ENCODE measurements at regions not wholly inside any gene's neighbourhood (a gene's known extent, or its start where the extent isn't known, plus 50 kb on each side); places are given as distances from the start of the nearest gene placed in this dataset.

GRCh38 chr11:116219171-116219635 is 553.6 kb downstream of the BUD13 start:
- no peak overlapping the region for H3K27ac ChIP-seq (ENCODE audit: low read depth in 2 of 2, low read length in 1 of 2)
- no peak overlapping the region for H3K4me3 ChIP-seq (ENCODE audit: low read depth in 1 of 2, low read length in 2 of 2)
- WGBS, 2 donors: 31 to 42% methylated on average over 5 of the region's 5 CpGs
- no peaks in the 10 kb centered on the region for H3K9me3 ChIP-seq (ENCODE audit: control insufficient read depth in 2 of 2, insufficient read depth in 1 of 2, low read depth in 1 of 2, low read length in 1 of 2)
- peaks cover 0 to 2% of the 10 kb centered on the region in 2 donors for H3K4me1 ChIP-seq (ENCODE audit: control insufficient read depth in 2 of 2, insufficient read depth in 2 of 2, low read length in 1 of 2)
- no peaks in the 10 kb centered on the region for H3K27me3 ChIP-seq (ENCODE audit: control insufficient read depth in 1 of 2, insufficient read depth in 2 of 2, low read length in 2 of 2)
- no peaks in the 10 kb centered on the region for H3K36me3 ChIP-seq (ENCODE audit: control insufficient read depth in 2 of 2, insufficient read depth in 2 of 2, low read length in 1 of 2)

GRCh38 chr11:116217441-116217840 is 555.3 kb downstream of the BUD13 start:
- Histone ChIP-seq H3K27ac (ENCODE audit: low read depth in 2 of 2, low read length in 1 of 2) (no peak overlapping the region), H3K36me3 (ENCODE audit: control insufficient read depth in 2 of 2, insufficient read depth in 2 of 2, low read length in 1 of 2) (no peaks in the 10 kb centered on the region), H3K4me3 (ENCODE audit: low read depth in 1 of 2, low read length in 2 of 2) (no peak overlapping the region), H3K27me3 (ENCODE audit: control insufficient read depth in 1 of 2, insufficient read depth in 2 of 2, low read length in 2 of 2) (no peaks in the 10 kb centered on the region), H3K9me3 (ENCODE audit: control insufficient read depth in 2 of 2, insufficient read depth in 1 of 2, low read depth in 1 of 2, low read length in 1 of 2) (no peaks in the 10 kb centered on the region), H3K4me1 (ENCODE audit: control insufficient read depth in 2 of 2, insufficient read depth in 2 of 2, low read length in 1 of 2) (no peaks in the 10 kb centered on the region)
- 82% methylated on average over 1 of the region's 1 CpG for WGBS, 2 donors

GRCh38 chr11:116217006-116217405 is 555.8 kb downstream of the BUD13 start:
- Histone ChIP-seq H3K27me3 (ENCODE audit: control insufficient read depth in 1 of 2, insufficient read depth in 2 of 2, low read length in 2 of 2) (no peaks in the 10 kb centered on the region), H3K4me1 (ENCODE audit: control insufficient read depth in 2 of 2, insufficient read depth in 2 of 2, low read length in 1 of 2) (no peaks in the 10 kb centered on the region), H3K9me3 (ENCODE audit: control insufficient read depth in 2 of 2, insufficient read depth in 1 of 2, low read depth in 1 of 2, low read length in 1 of 2) (no peaks in the 10 kb centered on the region), H3K27ac (ENCODE audit: low read depth in 2 of 2, low read length in 1 of 2) (no peak overlapping the region), H3K36me3 (ENCODE audit: control insufficient read depth in 2 of 2, insufficient read depth in 2 of 2, low read length in 1 of 2) (no peaks in the 10 kb centered on the region), H3K4me3 (ENCODE audit: low read depth in 1 of 2, low read length in 2 of 2) (no peak overlapping the region)
- 7 to 51% methylated on average over 6 of the region's 6 CpGs for WGBS, 2 donors

- Histone ChIP-seq H3K4me3 (ENCODE audit: low read depth in 1 of 2, low read length in 2 of 2) (no peak overlapping the region), H3K36me3 (ENCODE audit: control insufficient read depth in 2 of 2, insufficient read depth in 2 of 2, low read length in 1 of 2) (no peaks in the 10 kb centered on the region), H3K27ac (ENCODE audit: low read depth in 2 of 2, low read length in 1 of 2) (no peak overlapping the region), H3K4me1 (ENCODE audit: control insufficient read depth in 2 of 2, insufficient read depth in 2 of 2, low read length in 1 of 2) (no peaks in the 10 kb centered on the region), H3K9me3 (ENCODE audit: control insufficient read depth in 2 of 2, insufficient read depth in 1 of 2, low read depth in 1 of 2, low read length in 1 of 2) (no peaks in the 10 kb centered on the region), H3K27me3 (ENCODE audit: control insufficient read depth in 1 of 2, insufficient read depth in 2 of 2, low read length in 2 of 2) (no peaks in the 10 kb centered on the region)
- 77 to 88% methylated on average over 4 of the region's 4 CpGs for WGBS, 2 donors
Observed at GRCh38 chr11:116215471-116216113, 557.2 kb downstream of the BUD13 start.

- H3K4me1 ChIP-seq (ENCODE audit: control insufficient read depth in 2 of 2, insufficient read depth in 2 of 2, low read length in 1 of 2): no peaks in the 10 kb centered on the region
- H3K9me3 ChIP-seq (ENCODE audit: control insufficient read depth in 2 of 2, insufficient read depth in 1 of 2, low read depth in 1 of 2, low read length in 1 of 2): no peaks in the 10 kb centered on the region
- no peak overlapping the region for H3K27ac ChIP-seq (ENCODE audit: low read depth in 2 of 2, low read length in 1 of 2)
- no peaks in the 10 kb centered on the region for H3K27me3 ChIP-seq (ENCODE audit: control insufficient read depth in 1 of 2, insufficient read depth in 2 of 2, low read length in 2 of 2)
- H3K4me3 ChIP-seq (ENCODE audit: low read depth in 1 of 2, low read length in 2 of 2): no peak overlapping the region
- 70 to 79% methylated on average over 6 of the region's 6 CpGs for WGBS, 2 donors
- no peaks in the 10 kb centered on the region for H3K36me3 ChIP-seq (ENCODE audit: control insufficient read depth in 2 of 2, insufficient read depth in 2 of 2, low read length in 1 of 2)
Observed at GRCh38 chr11:116211147-116211546, 561.6 kb downstream of the BUD13 start.

- 80 to 85% methylated on average over 6 of the region's 6 CpGs for WGBS, 2 donors
- no peaks in the 10 kb centered on the region for H3K4me1 ChIP-seq (ENCODE audit: control insufficient read depth in 2 of 2, insufficient read depth in 2 of 2, low read length in 1 of 2)
- H3K9me3 ChIP-seq (ENCODE audit: control insufficient read depth in 2 of 2, insufficient read depth in 1 of 2, low read depth in 1 of 2, low read length in 1 of 2): no peaks in the 10 kb centered on the region
Observed at GRCh38 chr11:116210663-116211062, 562.1 kb downstream of the BUD13 start.

GRCh38 chr11:116209255-116209654 is 563.5 kb downstream of the BUD13 start:
- H3K9me3 ChIP-seq (ENCODE audit: control insufficient read depth in 2 of 2, insufficient read depth in 1 of 2, low read depth in 1 of 2, low read length in 1 of 2): no peaks in the 10 kb centered on the region
- H3K36me3 ChIP-seq (ENCODE audit: control insufficient read depth in 2 of 2, insufficient read depth in 2 of 2, low read length in 1 of 2): no peaks in the 10 kb centered on the region
- H3K27me3 ChIP-seq (ENCODE audit: control insufficient read depth in 1 of 2, insufficient read depth in 2 of 2, low read length in 2 of 2): no peaks in the 10 kb centered on the region
- H3K4me1 ChIP-seq (ENCODE audit: control insufficient read depth in 2 of 2, insufficient read depth in 2 of 2, low read length in 1 of 2): no peaks in the 10 kb centered on the region
- 74 to 86% methylated on average over 1 of the region's 1 CpG for WGBS, 2 donors
- no peak overlapping the region for H3K4me3 ChIP-seq (ENCODE audit: low read depth in 1 of 2, low read length in 2 of 2)
- H3K27ac ChIP-seq (ENCODE audit: low read depth in 2 of 2, low read length in 1 of 2): no peak overlapping the region

More at GRCh38 chr11:116210663-116211062, 562.1 kb downstream of the BUD13 start:
- H3K27me3 ChIP-seq (ENCODE audit: control insufficient read depth in 1 of 2, insufficient read depth in 2 of 2, low read length in 2 of 2): no peaks in the 10 kb centered on the region
- no peak overlapping the region for H3K27ac ChIP-seq (ENCODE audit: low read depth in 2 of 2, low read length in 1 of 2)
- H3K36me3 ChIP-seq (ENCODE audit: control insufficient read depth in 2 of 2, insufficient read depth in 2 of 2, low read length in 1 of 2): no peaks in the 10 kb centered on the region
- no peak overlapping the region for H3K4me3 ChIP-seq (ENCODE audit: low read depth in 1 of 2, low read length in 2 of 2)

- Histone ChIP-seq H3K4me3 (ENCODE audit: low read depth in 1 of 2, low read length in 2 of 2) (no peak overlapping the region), H3K27me3 (ENCODE audit: control insufficient read depth in 1 of 2, insufficient read depth in 2 of 2, low read length in 2 of 2) (no peaks in the 10 kb centered on the region), H3K36me3 (ENCODE audit: control insufficient read depth in 2 of 2, insufficient read depth in 2 of 2, low read length in 1 of 2) (no peaks in the 10 kb centered on the region), H3K9me3 (ENCODE audit: control insufficient read depth in 2 of 2, insufficient read depth in 1 of 2, low read depth in 1 of 2, low read length in 1 of 2) (no peaks in the 10 kb centered on the region), H3K4me1 (ENCODE audit: control insufficient read depth in 2 of 2, insufficient read depth in 2 of 2, low read length in 1 of 2) (no peaks in the 10 kb centered on the region), H3K27ac (ENCODE audit: low read depth in 2 of 2, low read length in 1 of 2) (peak overlapping the region in 1 of 2 donors; percentile 31)
- 53 to 56% methylated on average over 18 of the region's 18 CpGs for WGBS, 2 donors
Observed at GRCh38 chr11:116207421-116208141, 565.2 kb downstream of the BUD13 start.

GRCh38 chr11:116207019-116207418 is 565.8 kb downstream of the BUD13 start:
- H3K4me1 ChIP-seq (ENCODE audit: control insufficient read depth in 2 of 2, insufficient read depth in 2 of 2, low read length in 1 of 2): no peaks in the 10 kb centered on the region
- WGBS, 2 donors: 64 to 77% methylated on average over 2 of the region's 2 CpGs
- no peak overlapping the region for H3K27ac ChIP-seq (ENCODE audit: low read depth in 2 of 2, low read length in 1 of 2)
- H3K9me3 ChIP-seq (ENCODE audit: control insufficient read depth in 2 of 2, insufficient read depth in 1 of 2, low read depth in 1 of 2, low read length in 1 of 2): no peaks in the 10 kb centered on the region
- H3K27me3 ChIP-seq (ENCODE audit: control insufficient read depth in 1 of 2, insufficient read depth in 2 of 2, low read length in 2 of 2): no peaks in the 10 kb centered on the region
- H3K36me3 ChIP-seq (ENCODE audit: control insufficient read depth in 2 of 2, insufficient read depth in 2 of 2, low read length in 1 of 2): no peaks in the 10 kb centered on the region
- no peak overlapping the region for H3K4me3 ChIP-seq (ENCODE audit: low read depth in 1 of 2, low read length in 2 of 2)

GRCh38 chr11:116202922-116203321 is 569.9 kb downstream of the BUD13 start:
- 41 to 61% methylated on average over 2 of the region's 2 CpGs for WGBS, 2 donors
- no peaks in the 10 kb centered on the region for H3K36me3 ChIP-seq (ENCODE audit: control insufficient read depth in 2 of 2, insufficient read depth in 2 of 2, low read length in 1 of 2)
- no peaks in the 10 kb centered on the region for H3K4me1 ChIP-seq (ENCODE audit: control insufficient read depth in 2 of 2, insufficient read depth in 2 of 2, low read length in 1 of 2)

More at GRCh38 chr11:116202922-116203321, 569.9 kb downstream of the BUD13 start:
- Histone ChIP-seq H3K4me3 (ENCODE audit: low read depth in 1 of 2, low read length in 2 of 2) (no peak overlapping the region), H3K27me3 (ENCODE audit: control insufficient read depth in 1 of 2, insufficient read depth in 2 of 2, low read length in 2 of 2) (no peaks in the 10 kb centered on the region), H3K9me3 (ENCODE audit: control insufficient read depth in 2 of 2, insufficient read depth in 1 of 2, low read depth in 1 of 2, low read length in 1 of 2) (no peaks in the 10 kb centered on the region), H3K27ac (ENCODE audit: low read depth in 2 of 2, low read length in 1 of 2) (no peak overlapping the region)
